ENCODE measurements at regions not wholly inside any gene's neighbourhood (a gene's known extent, or its start where the extent isn't known, plus 50 kb on each side); places are given as distances from the start of the nearest gene placed in this dataset.
"Not testable (repeated sequence)": the region's sequence is repeated elsewhere in the genome, so short reads cannot be mapped to it uniquely, and the experiment has no call there.

GRCh38 chr5:174567506-174568141 lies 156.8 kb upstream of the MSX2 start:
- no peak for DNase-seq (ENCODE audit: low read depth in 4 of 4, low spot score in 3 of 4)

GRCh38 chr5:174570662-174571061 lies 153.7 kb upstream of the MSX2 start:
- no peak for DNase-seq (ENCODE audit: low read depth in 4 of 4, low spot score in 3 of 4)

GRCh38 chr5:174571662-174572397 lies 152.6 kb upstream of the MSX2 start:
- peak in 1 of 4 donors; percentile 22 for DNase-seq (ENCODE audit: low read depth in 4 of 4, low spot score in 3 of 4)

- no peak for DNase-seq (ENCODE audit: low read depth in 4 of 4, low spot score in 3 of 4)
These were observed 151.8 kb upstream of the MSX2 start for GRCh38 chr5:174572591-174572990.

GRCh38 chr5:174573221-174573994 lies 151.0 kb upstream of the MSX2 start:
- DNase-seq (ENCODE audit: low read depth in 4 of 4, low spot score in 3 of 4) = no peak

- DNase-seq (ENCODE audit: low read depth in 4 of 4, low spot score in 3 of 4) = no peak
These were observed 149.3 kb upstream of the MSX2 start for GRCh38 chr5:174575043-174575442.

- no peak for DNase-seq (ENCODE audit: low read depth in 4 of 4, low spot score in 3 of 4)
These were observed 148.3 kb upstream of the MSX2 start for GRCh38 chr5:174576042-174576441.

- no peak for DNase-seq (ENCODE audit: low read depth in 4 of 4, low spot score in 3 of 4)
These were observed 142.9 kb upstream of the MSX2 start for GRCh38 chr5:174581479-174581878.

- no peak for DNase-seq (ENCODE audit: low read depth in 4 of 4, low spot score in 3 of 4)
These were observed 142.5 kb upstream of the MSX2 start for GRCh38 chr5:174581894-174582293.

GRCh38 chr5:174583071-174583470 lies 141.3 kb upstream of the MSX2 start:
- DNase-seq (ENCODE audit: low read depth in 4 of 4, low spot score in 3 of 4) = no peak

- DNase-seq (ENCODE audit: low read depth in 4 of 4, low spot score in 3 of 4) = no peak
These were observed 138.9 kb upstream of the MSX2 start for GRCh38 chr5:174585472-174585871.

- DNase-seq (ENCODE audit: low read depth in 4 of 4, low spot score in 3 of 4) = not testable (repeated sequence)
These were observed 138.2 kb upstream of the MSX2 start for GRCh38 chr5:174586163-174586562.

- DNase-seq (ENCODE audit: low read depth in 4 of 4, low spot score in 3 of 4) = no peak
These were observed 135.4 kb upstream of the MSX2 start for GRCh38 chr5:174589011-174589410.

- DNase-seq (ENCODE audit: low read depth in 4 of 4, low spot score in 3 of 4) = no peak
These were observed 134.8 kb upstream of the MSX2 start for GRCh38 chr5:174589599-174589998.

- no peak for DNase-seq (ENCODE audit: low read depth in 4 of 4, low spot score in 3 of 4)
These were observed 133.6 kb upstream of the MSX2 start for GRCh38 chr5:174590820-174591219.

- DNase-seq (ENCODE audit: low read depth in 4 of 4, low spot score in 3 of 4) = no peak
These were observed 128.0 kb upstream of the MSX2 start for GRCh38 chr5:174596429-174596828.

- DNase-seq (ENCODE audit: low read depth in 4 of 4, low spot score in 3 of 4) = no peak
These were observed 124.4 kb upstream of the MSX2 start for GRCh38 chr5:174599992-174600391.

GRCh38 chr5:174601946-174602345 lies 122.4 kb upstream of the MSX2 start:
- DNase-seq (ENCODE audit: low read depth in 4 of 4, low spot score in 3 of 4) = no peak

GRCh38 chr5:174606153-174606552 lies 118.2 kb upstream of the MSX2 start:
- no peak for DNase-seq (ENCODE audit: low read depth in 4 of 4, low spot score in 3 of 4)

GRCh38 chr5:174606646-174607045 lies 117.7 kb upstream of the MSX2 start:
- no peak for DNase-seq (ENCODE audit: low read depth in 4 of 4, low spot score in 3 of 4)

GRCh38 chr5:174607205-174607604 lies 117.2 kb upstream of the MSX2 start:
- DNase-seq (ENCODE audit: low read depth in 4 of 4, low spot score in 3 of 4) = no peak

- no peak for DNase-seq (ENCODE audit: low read depth in 4 of 4, low spot score in 3 of 4)
These were observed 116.5 kb upstream of the MSX2 start for GRCh38 chr5:174607916-174608315.
